ENCODE measurements at regions not wholly inside any gene's neighbourhood (a gene's known extent, or its start where the extent isn't known, plus 50 kb on each side); places are given as distances from the start of the nearest gene placed in this dataset.
"Not testable (repeated sequence)": the region's sequence is repeated elsewhere in the genome, so short reads cannot be mapped to it uniquely, and the experiment has no call there.

- no peak for DNase-seq
Measured at GRCh38 chrX:150058728-150059127, 120.4 kb upstream of the EOLA2 start.

GRCh38 chrX:150060406-150060805 is 122.1 kb upstream of the EOLA2 start:
- no peak for DNase-seq

GRCh38 chrX:150062292-150063137 is 124.2 kb upstream of the EOLA2 start:
- peak; percentile 37 for DNase-seq

- no peak for DNase-seq
Measured at GRCh38 chrX:150063138-150063518, 124.8 kb upstream of the EOLA2 start.

GRCh38 chrX:150063674-150064073 is 125.4 kb upstream of the EOLA2 start:
- no peak for DNase-seq

GRCh38 chrX:150074175-150074574 is 135.9 kb upstream of the EOLA2 start:
- DNase-seq = no peak

- DNase-seq = no peak
Measured at GRCh38 chrX:150080497-150080896, 142.2 kb upstream of the EOLA2 start.

GRCh38 chrX:150081076-150081475 is 142.8 kb upstream of the EOLA2 start:
- DNase-seq = no peak

GRCh38 chrX:150084496-150085229 is 146.4 kb upstream of the EOLA2 start:
- peak; percentile 40 for DNase-seq

- DNase-seq = no peak
Measured at GRCh38 chrX:150085881-150086280, 147.6 kb upstream of the EOLA2 start.

GRCh38 chrX:150086371-150086770 is 148.1 kb upstream of the EOLA2 start:
- DNase-seq = no peak

GRCh38 chrX:150087612-150088011 is 149.3 kb upstream of the EOLA2 start:
- DNase-seq = no peak

GRCh38 chrX:150088042-150088441 is 149.8 kb upstream of the EOLA2 start:
- DNase-seq = no peak

GRCh38 chrX:150088766-150089518 is 150.7 kb upstream of the EOLA2 start:
- DNase-seq = no peak

- not testable (repeated sequence) for DNase-seq
Measured at GRCh38 chrX:150091300-150091699, 153.0 kb upstream of the EOLA2 start.

GRCh38 chrX:150092549-150092948 is 154.3 kb upstream of the EOLA2 start:
- DNase-seq = no peak

- no peak for DNase-seq
Measured at GRCh38 chrX:150094375-150094774, 156.1 kb upstream of the EOLA2 start.

- DNase-seq = no peak
Measured at GRCh38 chrX:150094996-150095395, 156.7 kb upstream of the EOLA2 start.

- no peak for DNase-seq
Measured at GRCh38 chrX:150099316-150099715, 161.0 kb upstream of the EOLA2 start.

- DNase-seq = no peak
Measured at GRCh38 chrX:150100261-150100660, 162.0 kb upstream of the EOLA2 start.

- DNase-seq = peak; percentile 34
Measured at GRCh38 chrX:150118476-150118875, 180.2 kb upstream of the EOLA2 start.

- no peak for DNase-seq
Measured at GRCh38 chrX:150119323-150119722, 181.0 kb upstream of the EOLA2 start.

GRCh38 chrX:150125045-150125444 is 186.8 kb upstream of the EOLA2 start:
- DNase-seq = not testable (repeated sequence)

Measured in left hindlimb (tissue), 1 donor.